A172 (cell line): ENCODE measurements at regions not wholly inside any gene's neighbourhood (a gene's known extent, or its start where the extent isn't known, plus 50 kb on each side); places are given as distances from the start of the nearest gene placed in this dataset.

ENCODE experiments used
- DNase-seq: peaks from one replicate; pipeline ENCODE4 v3.0.0-alpha.2; 2015; ENCODE audit warnings: low spot score

- DNase-seq = no peak
Measured at GRCh38 chr13:106814463-106814862, 246.5 kb upstream of the ARGLU1 start.

- DNase-seq = no peak
Measured at GRCh38 chr13:106810069-106810468, 242.1 kb upstream of the ARGLU1 start.

GRCh38 chr13:106804991-106805390 lies 237.1 kb upstream of the ARGLU1 start:
- no peak for DNase-seq

GRCh38 chr13:106802917-106803316 lies 235.0 kb upstream of the ARGLU1 start:
- DNase-seq = no peak

- DNase-seq = no peak
Measured at GRCh38 chr13:106799781-106800335, 231.9 kb upstream of the ARGLU1 start.

GRCh38 chr13:106797081-106797640 lies 229.2 kb upstream of the ARGLU1 start:
- no peak for DNase-seq

GRCh38 chr13:106796280-106797047 lies 228.5 kb upstream of the ARGLU1 start:
- no peak for DNase-seq

- no peak for DNase-seq
Measured at GRCh38 chr13:106795847-106796246, 227.9 kb upstream of the ARGLU1 start.

GRCh38 chr13:106794117-106794516 lies 226.2 kb upstream of the ARGLU1 start:
- peak; percentile 6 for DNase-seq

- no peak for DNase-seq
Measured at GRCh38 chr13:106789911-106790310, 222.0 kb upstream of the ARGLU1 start.

- no peak for DNase-seq
Measured at GRCh38 chr13:106786006-106786563, 218.1 kb upstream of the ARGLU1 start.

GRCh38 chr13:106774621-106775020 lies 206.7 kb upstream of the ARGLU1 start:
- DNase-seq = no peak

- DNase-seq = no peak
Measured at GRCh38 chr13:106772006-106772601, 204.2 kb upstream of the ARGLU1 start.

GRCh38 chr13:106768991-106769390 lies 201.1 kb upstream of the ARGLU1 start:
- no peak for DNase-seq

GRCh38 chr13:106762708-106763107 lies 194.8 kb upstream of the ARGLU1 start:
- no peak for DNase-seq

GRCh38 chr13:106756446-106756845 lies 188.5 kb upstream of the ARGLU1 start:
- no peak for DNase-seq

GRCh38 chr13:106755542-106755941 lies 187.6 kb upstream of the ARGLU1 start:
- no peak for DNase-seq

GRCh38 chr13:106753251-106753650 lies 185.3 kb upstream of the ARGLU1 start:
- no peak for DNase-seq

GRCh38 chr13:106752584-106753170 lies 184.7 kb upstream of the ARGLU1 start:
- no peak for DNase-seq

GRCh38 chr13:106748785-106749184 lies 180.8 kb upstream of the ARGLU1 start:
- DNase-seq = no peak

- no peak for DNase-seq
Measured at GRCh38 chr13:106744516-106744915, 176.6 kb upstream of the ARGLU1 start.

GRCh38 chr13:106738186-106738678 lies 170.3 kb upstream of the ARGLU1 start:
- DNase-seq = no peak
